H1 (cell line): ENCODE measurements at regions not wholly inside any gene's neighbourhood (a gene's known extent, or its start where the extent isn't known, plus 50 kb on each side); places are given as distances from the start of the nearest gene placed in this dataset.

ENCODE experiments used
- USF2 ChIP-seq: IDR thresholded peaks from 2 replicates; pipeline ENCODE4 v1.6.1; 2011; ENCODE audit warnings: low read length, improper control_type of control experiment

DNA sequence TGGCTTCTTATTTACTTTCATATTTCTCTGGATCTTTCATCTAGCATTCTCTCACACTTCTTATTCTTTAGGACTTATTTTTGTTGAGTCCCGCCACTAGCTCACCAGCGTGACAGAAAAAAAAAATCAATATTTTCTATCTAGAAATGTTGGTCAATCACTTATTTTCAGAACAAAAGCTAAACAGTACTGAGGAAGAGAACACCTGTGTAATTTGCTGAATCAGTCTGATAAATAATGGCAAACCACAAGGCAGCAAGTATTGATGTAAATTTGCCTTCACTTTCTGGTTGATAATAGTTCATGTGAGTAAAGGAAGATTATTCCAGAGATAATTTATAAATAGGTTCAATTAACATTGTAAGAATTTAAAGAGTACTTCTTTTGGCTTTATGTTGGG lies 179.2 kb downstream of the BCHE start (continued):
- TF ChIP-seq USF2 = no peak
- TF ChIP-seq, all 59 proteins: peak for 0
